K562 (cell line): ENCODE measurements at regions not wholly inside any gene's neighbourhood (a gene's known extent, or its start where the extent isn't known, plus 50 kb on each side); places are given as distances from the start of the nearest gene placed in this dataset.

ENCODE experiments used
- ATAC-seq: fragments of 200-7000 bp; cut with Tn5 transposase; 3 replicates; pipeline ENCODE4 v1.9.1; 2020; ENCODE audit warnings: moderate library complexity
- BruUV-seq: library from RNA; stranded (reverse); fragments of 400-500 nt; replicated peaks from 2 replicates; lab custom pipeline; 2021; lab: Mats Ljungman, UMichigan
- CTCF ChIA-PET: fragments of 300-600 bp; formaldehyde crosslinking; extraction: SDS; loops from one replicate; lab custom pipeline; 2021; ENCODE audit warnings: low intra/inter-chr PET ratio; lab: Yijun Ruan, JAX
- POLR2A ChIA-PET: fragments of 300-600, 350-650 bp; sonication (Branson Sonifier 250); formaldehyde crosslinking; extraction: SDS; loops from one replicate; lab custom pipeline; 2021; ENCODE audit warnings: antibody characterized with exemption, inconsistent platforms; lab: Yijun Ruan, JAX
- DNase-seq, 4 experiments: peaks; one replicate each; pipeline versions ENCODE4 v3.0.0 to v3.0.0-alpha.2; 2011 to 2018; ENCODE audit warnings: low spot score in 3 of 4, mixed read lengths in 3 of 4; ENCODE audit errors: extremely low read depth in 1 of 4
- FAIRE-seq: peaks from 2 replicates; lab custom pipeline; 2011; peaks lifted over from hg19 to GRCh38; lab: Jason Lieb, UNC
- H2AFZ ChIP-seq: 2 replicates; pipeline ENCODE4 v1.6.0; 2011; ENCODE audit warnings: low read depth, low read length, control low read depth, inconsistent platforms
- H3K27ac ChIP-seq: fragments of 200-600 bp; 3 replicates; pipeline ENCODE4 v1.8.0; 2011; ENCODE audit warnings: low read depth, mild to moderate bottlenecking, control low read depth, inconsistent platforms, low read length, moderate library complexity, mixed read lengths; ENCODE audit errors: extremely low read depth
- H3K27me3 ChIP-seq, 2 experiments: fragments of 300-600 bp in 1 of 2; 2 replicates in 1 of 2; 3 replicates in 1 of 2; pipeline versions ENCODE4 v1.6.0 to v1.8.0; 2011; ENCODE audit warnings: inconsistent platforms in 2 of 2, low read length in 2 of 2, mild to moderate bottlenecking in 1 of 2, mixed read lengths in 1 of 2, moderate library complexity in 1 of 2; ENCODE audit not compliant: control insufficient read depth in 2 of 2, insufficient read depth in 2 of 2
- H3K36me3 ChIP-seq: fragments of 300-600 bp; 3 replicates; pipeline ENCODE4 v1.8.0; 2011; ENCODE audit warnings: mild to moderate bottlenecking, low read length, inconsistent platforms; ENCODE audit not compliant: control insufficient read depth, insufficient read depth
- H3K4me1 ChIP-seq, 2 experiments: fragments of 200-600 bp in 1 of 2; replicated peaks in 1 of 2; 2 replicates in 1 of 2; 3 replicates in 1 of 2; pipeline versions ENCODE4 v1.5.1 to v1.8.0; 2011; ENCODE audit warnings: inconsistent platforms in 2 of 2, low read length in 2 of 2, mild to moderate bottlenecking in 1 of 2, mixed read lengths in 1 of 2, moderate library complexity in 1 of 2; ENCODE audit not compliant: control insufficient read depth in 2 of 2, insufficient read depth in 2 of 2
- H3K4me2 ChIP-seq: 2 replicates; pipeline ENCODE4 v1.6.1; 2011; ENCODE audit warnings: low read length, control low read depth, inconsistent platforms, mixed read lengths; ENCODE audit not compliant: insufficient read depth
- H3K4me3 ChIP-seq: fragments of 200-600 bp; sonication (generic), shearing (Covaris generic); 2 replicates; pipeline ENCODE4 v1.5.1; 2016; ENCODE audit warnings: control low read depth, inconsistent platforms
- H3K79me2 ChIP-seq: fragments of 200-600 bp; 3 replicates; pipeline ENCODE4 v1.8.0; 2011; ENCODE audit warnings: low read length, inconsistent platforms; ENCODE audit not compliant: control insufficient read depth, insufficient read depth
- H3K9ac ChIP-seq, 2 experiments: 2 replicates each; pipeline versions ENCODE4 v1.6.0 to v1.6.1; 2011; ENCODE audit warnings: low read depth in 2 of 2, low read length in 2 of 2, control low read depth in 1 of 2, inconsistent platforms in 1 of 2, mild to moderate bottlenecking in 1 of 2, mixed read lengths in 1 of 2; ENCODE audit not compliant: insufficient read depth in 1 of 2
- H3K9me1 ChIP-seq: one replicate; pipeline ENCODE4 v1.6.0; 2011; ENCODE audit warnings: inconsistent platforms, mild to moderate bottlenecking, low read length, moderate library complexity; ENCODE audit not compliant: control insufficient read depth, insufficient read depth
- H3K9me3 ChIP-seq: replicated peaks from 2 replicates; pipeline ENCODE4 v1.5.1; 2011; ENCODE audit warnings: low read depth, low read length, inconsistent platforms; ENCODE audit not compliant: control insufficient read depth, insufficient read depth
- H4K20me1 ChIP-seq: replicated peaks from 2 replicates; pipeline ENCODE4 v1.6.1; 2011; ENCODE audit warnings: low read length, inconsistent platforms, mixed read lengths; ENCODE audit not compliant: control insufficient read depth, insufficient read depth
- BRD4 ChIP-seq: fragments of 200-600 bp; sonication (generic); IDR thresholded peaks from 2 replicates; pipeline ENCODE4 v1.6.1; 2017; ENCODE audit warnings: inconsistent platforms
- ESRRA ChIP-seq: fragments of 450-650 bp; IDR thresholded peaks from 2 replicates; pipeline ENCODE4 v1.6.1; 2014; ENCODE audit warnings: low read depth, mild to moderate bottlenecking, moderate library complexity, borderline replicate concordance
- FOXJ3 ChIP-seq: sonication (generic); formaldehyde crosslinking; IDR thresholded peaks from 2 replicates; pipeline ENCODE4 v1.4.0; 2020; ENCODE audit warnings: mild to moderate bottlenecking, missing genetic modification reagents
- FOXK1 ChIP-seq: sonication (generic); formaldehyde crosslinking; IDR thresholded peaks from 2 replicates; pipeline ENCODE4 v1.8.0; 2022; ENCODE audit warnings: missing genetic modification reagents, mild to moderate bottlenecking, borderline replicate concordance
- HIVEP1 ChIP-seq: fragments of 250-450 bp; sonication (Bioruptor Pico); IDR thresholded peaks from 2 replicates; pipeline ENCODE4 v1.4.0; 2020; ENCODE audit warnings: mild to moderate bottlenecking
- ZNF140 ChIP-seq: fragments of 250-450 bp; sonication (Bioruptor Pico); IDR thresholded peaks from 2 replicates; pipeline ENCODE4 v1.8.0; 2021; ENCODE audit warnings: moderate library complexity, mild to moderate bottlenecking, inconsistent platforms
- ZNF431 ChIP-seq: sonication (generic); formaldehyde crosslinking; IDR thresholded peaks from 2 replicates; pipeline ENCODE4 v1.8.0; 2022; ENCODE audit warnings: mild to moderate bottlenecking, missing genetic modification reagents
- ZNF444 ChIP-seq: fragments of 250-450 bp; sonication (Bioruptor Pico); IDR thresholded peaks from 2 replicates; pipeline ENCODE4 v1.4.0; 2020; ENCODE audit warnings: mild to moderate bottlenecking, moderate library complexity
- ZNF668 ChIP-seq: fragments of 250-450 bp; sonication (Bioruptor Pico); IDR thresholded peaks from 2 replicates; pipeline ENCODE4 v1.8.0; 2022; ENCODE audit warnings: mild to moderate bottlenecking, inconsistent platforms
- ZNF75A ChIP-seq: fragments of 450-650 bp; formaldehyde crosslinking; IDR thresholded peaks from 2 replicates; pipeline ENCODE4 v1.4.0; 2020; ENCODE audit warnings: mild to moderate bottlenecking
- WGBS: fragments of 100-300 bp; shearing (Covaris generic); methylation state at CpG from one replicate; pipeline ENCODE4 v1.1.6; 2016; ENCODE audit warnings: low coverage, mixed read lengths; ENCODE audit not compliant: insufficient coverage; ENCODE audit errors: missing lambda C conversion rate; 5-methylcytosine and 5-hydroxymethylcytosine counted together
- in situ Hi-C: fragments of 300-500 bp; cut with MboI; formaldehyde crosslinking; loops from 4 replicates; pipeline ENCODE4 v1.15.0; 2018; ENCODE audit warnings: inconsistent platforms, mixed read lengths
- intact Hi-C: fragments of 100-400 bp; cut with micrococcal nuclease; formaldehyde crosslinking; loops from 2 replicates; pipeline ENCODE4 v1.14.2; 2022
- TF ChIP-seq, protein P1 (sequence below), 3 experiments: IDR thresholded peaks in 2 of 3; conservative IDR thresholded peaks in 1 of 3; 2 replicates each; pipeline ENCODE4 v1.5.1; 2011 to 2012; ENCODE audit warnings: low read length in 3 of 3, mild to moderate bottlenecking in 3 of 3, control low read depth in 2 of 3, improper control_type of control experiment in 1 of 3, inconsistent platforms in 1 of 3, low read depth in 1 of 3, mixed read lengths in 1 of 3, moderate library complexity in 1 of 3; ENCODE audit not compliant: insufficient read depth in 2 of 3
- TF ChIP-seq, protein P2 (sequence below): fragments of 450-650 bp; IDR thresholded peaks from 2 replicates; pipeline ENCODE4 v1.6.1; 2016; ENCODE audit warnings: mild to moderate bottlenecking

DNA sequence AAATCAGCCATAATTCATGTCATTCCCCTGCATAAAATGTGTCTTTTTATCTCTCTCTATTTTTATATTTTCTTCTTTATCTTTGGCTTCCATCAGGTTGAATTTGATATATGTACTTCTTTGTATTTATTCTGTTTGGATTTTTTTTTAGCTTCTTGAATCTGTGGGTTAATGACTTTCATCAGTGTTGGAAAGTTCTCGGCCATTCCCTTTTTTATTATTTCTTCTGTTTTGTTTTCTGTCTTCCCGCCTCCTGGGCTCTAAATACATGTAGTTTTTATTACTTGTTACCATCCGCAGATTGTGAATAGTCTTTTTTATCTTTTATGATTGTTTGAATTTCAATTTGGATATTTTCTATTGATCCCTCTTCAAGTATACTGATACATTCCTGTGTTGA is 637.5 kb downstream of the NPHP4 start:
- no peaks in the 10 kb centered on the region for H4K20me1 ChIP-seq
- 1% methylated on average over 3 of the region's 3 CpGs for WGBS
- H2AFZ ChIP-seq: no peak overlapping the region
- no peak overlapping the region for H3K27ac ChIP-seq
- no peak overlapping the region for H3K9ac ChIP-seq
- no peak for FAIRE-seq
- H3K9me3 ChIP-seq: no peaks in the 10 kb centered on the region
- H3K4me3 ChIP-seq: no peak overlapping the region
- DNase-seq: no peak
- intact Hi-C loops: no loop called here
- no peaks in the 10 kb centered on the region for H3K4me1 ChIP-seq
- no peaks in the 10 kb centered on the region for H3K9me1 ChIP-seq
- BruUV-seq: no TSS peak
- H3K4me2 ChIP-seq: no peak overlapping the region
- POLR2A ChIA-PET: no interaction called here
- no peaks in the 10 kb centered on the region for H3K79me2 ChIP-seq
- no peak for ATAC-seq
- TF ChIP-seq BRD4: no peak
- TF ChIP-seq, protein P1, sequence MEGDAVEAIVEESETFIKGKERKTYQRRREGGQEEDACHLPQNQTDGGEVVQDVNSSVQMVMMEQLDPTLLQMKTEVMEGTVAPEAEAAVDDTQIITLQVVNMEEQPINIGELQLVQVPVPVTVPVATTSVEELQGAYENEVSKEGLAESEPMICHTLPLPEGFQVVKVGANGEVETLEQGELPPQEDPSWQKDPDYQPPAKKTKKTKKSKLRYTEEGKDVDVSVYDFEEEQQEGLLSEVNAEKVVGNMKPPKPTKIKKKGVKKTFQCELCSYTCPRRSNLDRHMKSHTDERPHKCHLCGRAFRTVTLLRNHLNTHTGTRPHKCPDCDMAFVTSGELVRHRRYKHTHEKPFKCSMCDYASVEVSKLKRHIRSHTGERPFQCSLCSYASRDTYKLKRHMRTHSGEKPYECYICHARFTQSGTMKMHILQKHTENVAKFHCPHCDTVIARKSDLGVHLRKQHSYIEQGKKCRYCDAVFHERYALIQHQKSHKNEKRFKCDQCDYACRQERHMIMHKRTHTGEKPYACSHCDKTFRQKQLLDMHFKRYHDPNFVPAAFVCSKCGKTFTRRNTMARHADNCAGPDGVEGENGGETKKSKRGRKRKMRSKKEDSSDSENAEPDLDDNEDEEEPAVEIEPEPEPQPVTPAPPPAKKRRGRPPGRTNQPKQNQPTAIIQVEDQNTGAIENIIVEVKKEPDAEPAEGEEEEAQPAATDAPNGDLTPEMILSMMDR (IDR thresholded peaks at IDR 0.05 in 2 of 3, conservative IDR thresholded peaks at IDR 0.05 in 1 of 3; ENCODE audit: insufficient read depth in 2 of 3, low read depth in 1 of 3, low read length in 3 of 3): no peak
- no peak for TF ChIP-seq ZNF75A (CRISPR knock-in tag)
- TF ChIP-seq HIVEP1 (CRISPR knock-in tag): no peak
- TF ChIP-seq ESRRA: no peak
- TF ChIP-seq ZNF431 (CRISPR knock-in tag): no peak
- no peak for TF ChIP-seq ZNF668 (CRISPR knock-in tag)
- no peak for TF ChIP-seq ZNF140
- TF ChIP-seq, protein P2, sequence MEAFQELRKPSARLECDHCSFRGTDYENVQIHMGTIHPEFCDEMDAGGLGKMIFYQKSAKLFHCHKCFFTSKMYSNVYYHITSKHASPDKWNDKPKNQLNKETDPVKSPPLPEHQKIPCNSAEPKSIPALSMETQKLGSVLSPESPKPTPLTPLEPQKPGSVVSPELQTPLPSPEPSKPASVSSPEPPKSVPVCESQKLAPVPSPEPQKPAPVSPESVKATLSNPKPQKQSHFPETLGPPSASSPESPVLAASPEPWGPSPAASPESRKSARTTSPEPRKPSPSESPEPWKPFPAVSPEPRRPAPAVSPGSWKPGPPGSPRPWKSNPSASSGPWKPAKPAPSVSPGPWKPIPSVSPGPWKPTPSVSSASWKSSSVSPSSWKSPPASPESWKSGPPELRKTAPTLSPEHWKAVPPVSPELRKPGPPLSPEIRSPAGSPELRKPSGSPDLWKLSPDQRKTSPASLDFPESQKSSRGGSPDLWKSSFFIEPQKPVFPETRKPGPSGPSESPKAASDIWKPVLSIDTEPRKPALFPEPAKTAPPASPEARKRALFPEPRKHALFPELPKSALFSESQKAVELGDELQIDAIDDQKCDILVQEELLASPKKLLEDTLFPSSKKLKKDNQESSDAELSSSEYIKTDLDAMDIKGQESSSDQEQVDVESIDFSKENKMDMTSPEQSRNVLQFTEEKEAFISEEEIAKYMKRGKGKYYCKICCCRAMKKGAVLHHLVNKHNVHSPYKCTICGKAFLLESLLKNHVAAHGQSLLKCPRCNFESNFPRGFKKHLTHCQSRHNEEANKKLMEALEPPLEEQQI: no peak
- TF ChIP-seq FOXK1: no peak
- TF ChIP-seq ZNF444 (CRISPR knock-in tag): no peak
- no peak for TF ChIP-seq FOXJ3 (CRISPR knock-in tag)
- H3K27me3 ChIP-seq: no peaks in the 10 kb centered on the region
- CTCF ChIA-PET: no interaction called here
- in situ Hi-C loops: no loop called here
- H3K36me3 ChIP-seq: no peaks in the 10 kb centered on the region
